PC-3 (cell line): ENCODE measurements at regions not wholly inside any gene's neighbourhood (a gene's known extent, or its start where the extent isn't known, plus 50 kb on each side); places are given as distances from the start of the nearest gene placed in this dataset.

Source experiments
- ATAC-seq: fragments of 200-7000 bp; cut with Tn5 transposase; 2 replicates; pipeline ENCODE4 v1.9.1; 2020; ENCODE audit warnings: mild to moderate bottlenecking, moderate library complexity
- BruUV-seq: library from RNA; stranded (reverse); fragments of 400-500 nt; replicated peaks from 2 replicates; lab custom pipeline; 2021; lab: Mats Ljungman, UMichigan
- CTCF ChIA-PET: fragments of 300-600 bp; sonication (Branson Sonifier 250); formaldehyde crosslinking; loops from one replicate; lab custom pipeline; 2022; ENCODE audit warnings: antibody characterized with exemption; lab: Charles Lee
- POLR2A ChIA-PET: fragments of 300-600 bp; sonication (Branson Sonifier 250); formaldehyde crosslinking; loops from one replicate; lab custom pipeline; 2022; ENCODE audit warnings: antibody characterized with exemption; ENCODE audit not compliant: unreplicated experiment; lab: Charles Lee
- DNase-seq: peaks from one replicate; pipeline ENCODE4 v3.0.0-alpha.2; 2015
- H2AFZ ChIP-seq: fragments of 300-600 bp; sonication (generic); 2 replicates; pipeline ENCODE4 v1.6.0; 2016; ENCODE audit warnings: antibody characterized with exemption, low read length
- H3F3A ChIP-seq: fragments of 300-600 bp; sonication (generic); one replicate; pipeline ENCODE4 v1.6.0; 2017; ENCODE audit warnings: antibody characterized with exemption, low read length, control low read depth, mild to moderate bottlenecking; ENCODE audit not compliant: unreplicated experiment
- H3K27ac ChIP-seq: fragments of 300-600 bp; sonication (generic); 2 replicates; pipeline ENCODE4 v1.5.1; 2016; ENCODE audit warnings: mild to moderate bottlenecking, low read length
- H3K27me3 ChIP-seq: fragments of 300-600 bp; sonication (generic); 2 replicates; pipeline ENCODE4 v1.6.1; 2016; ENCODE audit warnings: low read length, mixed read lengths
- H3K36me3 ChIP-seq: fragments of 300-600 bp; sonication (generic); 2 replicates; pipeline ENCODE4 v1.6.1; 2016; ENCODE audit warnings: low read depth, mixed run types, low read length, mixed read lengths
- H3K4me1 ChIP-seq: fragments of 300-600 bp; sonication (generic); 2 replicates; pipeline ENCODE4 v1.5.1; 2016; ENCODE audit warnings: low read length; ENCODE audit not compliant: insufficient read depth
- H3K4me2 ChIP-seq: fragments of 300-600 bp; sonication (generic); 2 replicates; pipeline ENCODE4 v1.6.0; 2016; ENCODE audit warnings: low read length
- H3K4me3 ChIP-seq: fragments of 300-600 bp; sonication (generic); 2 replicates; pipeline ENCODE4 v1.5.1; 2016; ENCODE audit warnings: mild to moderate bottlenecking, low read length, mixed read lengths
- H3K79me2 ChIP-seq: fragments of 300-600 bp; sonication (generic); 2 replicates; pipeline ENCODE4 v1.6.1; 2017; ENCODE audit warnings: low read length, mixed read lengths
- H3K9ac ChIP-seq: fragments of 300-600 bp; sonication (generic); 2 replicates; pipeline ENCODE4 v1.6.0; 2016; ENCODE audit warnings: mild to moderate bottlenecking, low read length
- H3K9me2 ChIP-seq: fragments of 300-600 bp; sonication (generic); replicated peaks from 2 replicates; pipeline ENCODE4 v1.6.1; 2016; ENCODE audit warnings: mixed run types, low read length, mixed read lengths
- H3K9me3 ChIP-seq: fragments of 300-600 bp; sonication (generic); 2 replicates; pipeline ENCODE4 v1.6.1; 2016; ENCODE audit warnings: low read length, mixed read lengths
- H4K20me1 ChIP-seq: fragments of 300-600 bp; sonication (generic); 2 replicates; pipeline ENCODE4 v1.6.1; 2016; ENCODE audit warnings: low read length, mixed read lengths
- EZH2 ChIP-seq: fragments of 300-600 bp; sonication (generic); IDR thresholded peaks from one replicate; pipeline ENCODE4 v1.6.1; 2017; ENCODE audit warnings: antibody characterized with exemption, mild to moderate bottlenecking, low read length; ENCODE audit not compliant: unreplicated experiment
- EZH2phosphoT487 ChIP-seq: fragments of 300-600 bp; sonication (generic); IDR thresholded peaks from 2 replicates; pipeline ENCODE4 v1.6.1; 2018; ENCODE audit warnings: mild to moderate bottlenecking, antibody characterized with exemption, low read length, borderline replicate concordance
- intact Hi-C: fragments of 100-400 bp; cut with micrococcal nuclease; formaldehyde crosslinking; loops from 2 replicates; pipeline ENCODE4 v1.9.0; 2023
- TF ChIP-seq, protein P1 (sequence below): fragments of 300-600 bp; sonication (generic); conservative IDR thresholded peaks from 2 replicates; pipeline ENCODE4 v1.5.1; 2017; ENCODE audit warnings: antibody characterized with exemption, low read depth, mild to moderate bottlenecking, low read length

DNA sequence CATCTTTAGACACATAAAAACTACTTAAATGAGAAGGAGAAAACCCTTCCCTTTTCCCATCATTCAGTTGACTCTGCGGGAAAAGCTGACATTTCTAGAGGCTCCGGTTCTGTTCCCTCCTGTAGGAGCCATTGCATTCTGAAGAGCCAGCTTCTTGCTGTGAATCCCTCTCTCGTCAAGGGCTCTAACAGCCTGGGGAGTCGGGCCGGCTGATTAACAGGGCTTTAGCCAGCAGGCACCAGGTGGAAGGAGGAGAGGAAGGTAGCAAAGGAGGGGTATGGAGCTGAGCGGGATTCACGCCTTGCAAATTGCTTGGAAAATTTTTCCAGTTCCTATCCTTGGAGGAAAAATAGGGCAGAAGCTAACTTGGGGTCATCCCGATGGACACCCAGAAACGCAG is 108.3 kb upstream of the UBE2E1 start:
- Histone ChIP-seq H2AFZ (no peak overlapping the region), H4K20me1 (no peaks in the 10 kb centered on the region), H3K27me3 (no peaks in the 10 kb centered on the region), H3K9me2 (no peaks in the 10 kb centered on the region), H3K4me2 (no peak overlapping the region), H3F3A (no peaks in the 10 kb centered on the region), H3K79me2 (no peaks in the 10 kb centered on the region), H3K27ac (no peak overlapping the region), H3K9me3 (no peaks in the 10 kb centered on the region), H3K4me3 (no peak overlapping the region), H3K36me3 (no peaks in the 10 kb centered on the region), H3K9ac (no peak overlapping the region), H3K4me1 (peaks cover 6% of the 10 kb centered on the region; the same call in 1 of the 2 replicates)
- BruUV-seq = no TSS peak
- DNase-seq (no peak), ATAC-seq (no peak)
- POLR2A ChIA-PET = interaction anchor here (0.6 kb wide), 1 partner anchor 412 kb away, joined by 3 read pairs; no protein-coding TSS in a partner anchor
- CTCF ChIA-PET = no interaction called here
- TF ChIP-seq EZH2phosphoT487 = no peak
- TF ChIP-seq, protein P1, sequence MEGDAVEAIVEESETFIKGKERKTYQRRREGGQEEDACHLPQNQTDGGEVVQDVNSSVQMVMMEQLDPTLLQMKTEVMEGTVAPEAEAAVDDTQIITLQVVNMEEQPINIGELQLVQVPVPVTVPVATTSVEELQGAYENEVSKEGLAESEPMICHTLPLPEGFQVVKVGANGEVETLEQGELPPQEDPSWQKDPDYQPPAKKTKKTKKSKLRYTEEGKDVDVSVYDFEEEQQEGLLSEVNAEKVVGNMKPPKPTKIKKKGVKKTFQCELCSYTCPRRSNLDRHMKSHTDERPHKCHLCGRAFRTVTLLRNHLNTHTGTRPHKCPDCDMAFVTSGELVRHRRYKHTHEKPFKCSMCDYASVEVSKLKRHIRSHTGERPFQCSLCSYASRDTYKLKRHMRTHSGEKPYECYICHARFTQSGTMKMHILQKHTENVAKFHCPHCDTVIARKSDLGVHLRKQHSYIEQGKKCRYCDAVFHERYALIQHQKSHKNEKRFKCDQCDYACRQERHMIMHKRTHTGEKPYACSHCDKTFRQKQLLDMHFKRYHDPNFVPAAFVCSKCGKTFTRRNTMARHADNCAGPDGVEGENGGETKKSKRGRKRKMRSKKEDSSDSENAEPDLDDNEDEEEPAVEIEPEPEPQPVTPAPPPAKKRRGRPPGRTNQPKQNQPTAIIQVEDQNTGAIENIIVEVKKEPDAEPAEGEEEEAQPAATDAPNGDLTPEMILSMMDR = no peak
- no peak for TF ChIP-seq EZH2
- intact Hi-C loops = no loop called here

DNA sequence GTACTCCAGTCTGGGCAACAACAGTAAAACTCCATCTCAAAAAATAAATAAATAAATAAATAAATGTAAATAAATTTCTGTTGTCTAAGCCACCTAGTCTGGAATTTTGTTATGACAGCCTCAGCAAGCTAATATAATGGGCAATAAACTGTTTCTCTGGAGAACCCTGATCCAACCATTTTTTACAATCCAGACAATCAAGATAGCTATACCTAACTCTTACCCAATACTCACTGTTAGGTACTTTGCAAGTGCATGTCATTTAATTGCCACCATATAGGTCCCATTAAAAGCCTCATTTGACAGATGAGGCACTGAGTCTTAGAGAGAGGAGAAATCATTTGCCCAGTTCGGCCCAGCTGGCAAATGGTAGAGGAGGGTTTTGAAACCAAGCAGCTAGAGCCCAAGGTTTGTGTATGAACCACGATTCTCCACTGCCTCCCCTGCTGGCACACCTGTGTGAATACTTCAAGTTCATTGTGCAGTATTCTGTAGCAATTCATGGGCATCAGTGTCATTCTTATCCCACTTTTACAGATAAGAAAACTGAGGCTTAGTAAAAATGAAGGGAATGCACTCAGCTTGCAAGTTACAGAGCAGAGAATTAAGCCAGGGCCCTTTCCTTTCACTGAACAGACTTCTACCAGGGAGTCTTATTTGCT is 107.0 kb upstream of the UBE2E1 start:
- no TSS peak for BruUV-seq
- Histone ChIP-seq H3K4me3 (no peak overlapping the region), H3K27me3 (no peaks in the 10 kb centered on the region), H3K4me2 (no peak overlapping the region), H2AFZ (no peak overlapping the region), H3K9ac (no peak overlapping the region), H3K36me3 (no peaks in the 10 kb centered on the region), H4K20me1 (no peaks in the 10 kb centered on the region), H3K27ac (no peak overlapping the region), H3K9me3 (no peaks in the 10 kb centered on the region), H3K4me1 (peaks cover 9% of the 10 kb centered on the region; the same call in 1 of the 2 replicates), H3K9me2 (no peaks in the 10 kb centered on the region), H3K79me2 (no peaks in the 10 kb centered on the region), H3F3A (no peaks in the 10 kb centered on the region)
- DNase-seq (no peak), ATAC-seq (no peak)
- POLR2A ChIA-PET = no interaction called here
- TF ChIP-seq, protein P1 = peak; percentile 42; the same call in 1 of the 2 replicates
- TF ChIP-seq EZH2phosphoT487 = no peak
- TF ChIP-seq EZH2 = no peak
- intact Hi-C loops = no loop called here
- CTCF ChIA-PET = no interaction called here

GRCh38 chr3:23700616-23701015 is 105.1 kb upstream of the UBE2E1 start:
- Histone ChIP-seq H3K4me2 (no peak overlapping the region), H2AFZ (no peak overlapping the region), H3K9me2 (no peaks in the 10 kb centered on the region), H3K4me1 (peaks cover 9% of the 10 kb centered on the region; the same call in 1 of the 2 replicates), H3K79me2 (no peaks in the 10 kb centered on the region), H4K20me1 (no peaks in the 10 kb centered on the region), H3K27me3 (no peaks in the 10 kb centered on the region), H3K36me3 (no peaks in the 10 kb centered on the region), H3F3A (no peaks in the 10 kb centered on the region), H3K9me3 (no peaks in the 10 kb centered on the region), H3K4me3 (no peak overlapping the region), H3K9ac (no peak overlapping the region), H3K27ac (no peak overlapping the region)
- ChIA-PET CTCF (no interaction called here), POLR2A (no interaction called here)
- intact Hi-C loops = no loop called here
- no peak for ATAC-seq
- no peak for DNase-seq
- TF ChIP-seq EZH2phosphoT487 (no peak), EZH2 (no peak)
- TF ChIP-seq, protein P1 = no peak
- BruUV-seq = no TSS peak
